Hematopoietic multipotent progenitor cell treated with erythropoietin and hydrocortisone succinate and interleukin-3 and kit ligand, for 17 days (in vitro differentiated cells): ENCODE measurements at regions not wholly inside any gene's neighbourhood (a gene's known extent, or its start where the extent isn't known, plus 50 kb on each side); places are given as distances from the start of the nearest gene placed in this dataset.
"Not testable (repeated sequence)": the region's sequence is repeated elsewhere in the genome, so short reads cannot be mapped to it uniquely, and the experiment has no call there.

Source experiments
- DNase-seq: peaks from one replicate; pipeline ENCODE4 v3.0.0-alpha.2; 2015; ENCODE audit warnings: low spot score

DNA sequence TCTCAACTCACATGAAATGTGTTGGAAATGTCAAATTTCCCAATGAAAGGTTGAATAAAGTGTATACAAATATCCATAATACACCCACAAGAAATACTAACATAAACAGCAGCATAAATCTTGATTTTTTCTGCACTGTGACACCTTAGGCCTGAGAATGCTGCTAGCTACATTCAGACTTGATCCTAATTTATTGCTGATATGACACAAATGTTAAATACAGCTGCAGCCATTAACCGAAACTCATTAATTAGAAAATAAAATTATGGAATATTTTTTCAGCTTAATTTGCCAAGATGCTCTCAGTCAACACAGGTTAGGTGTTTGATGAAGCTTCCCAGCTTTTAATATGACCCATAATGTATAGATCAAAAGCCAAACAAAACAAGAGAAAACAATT is 914.3 kb upstream of the C9orf72 start:
- DNase-seq: no peak

DNA sequence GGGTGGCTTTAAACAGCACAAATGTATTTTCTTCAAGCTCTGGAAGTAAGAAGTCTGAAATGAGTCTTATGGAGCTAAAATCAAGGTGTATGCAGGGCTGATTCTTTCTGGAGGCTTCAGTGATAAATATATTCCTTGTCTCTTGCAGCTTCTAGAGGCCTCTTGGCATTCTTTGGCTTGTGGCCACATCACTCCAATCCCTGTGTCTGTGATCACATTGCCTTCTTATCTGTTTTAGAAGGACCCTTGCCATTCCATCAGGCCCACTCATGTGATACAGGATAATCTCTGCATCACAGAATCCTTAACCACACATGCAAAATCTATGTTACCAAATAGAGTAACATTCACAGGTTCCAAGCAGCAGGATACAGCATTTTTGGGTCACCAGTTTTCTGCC is 917.8 kb upstream of the C9orf72 start:
- no peak for DNase-seq

DNA sequence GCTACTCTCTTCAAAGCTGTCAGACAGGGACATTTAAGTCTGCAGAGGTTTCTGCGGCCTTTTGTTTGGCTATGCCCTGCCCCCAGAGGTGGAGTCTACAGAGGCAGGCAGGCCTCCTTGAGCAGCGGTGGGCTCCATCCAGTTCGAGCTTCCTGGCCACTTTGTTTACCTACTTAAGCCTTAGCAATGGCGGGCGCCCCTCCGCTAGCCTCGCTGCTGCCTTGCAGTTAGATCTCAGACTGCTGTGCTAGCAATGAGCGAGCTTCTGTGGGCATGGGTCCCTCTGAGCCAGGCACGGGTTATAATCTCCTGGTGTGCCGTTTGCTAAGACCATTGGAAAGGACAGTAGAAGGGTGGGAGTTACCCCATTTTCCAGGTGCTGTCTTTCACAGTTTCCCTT is 924.9 kb upstream of the C9orf72 start:
- DNase-seq: not testable (repeated sequence)

DNA sequence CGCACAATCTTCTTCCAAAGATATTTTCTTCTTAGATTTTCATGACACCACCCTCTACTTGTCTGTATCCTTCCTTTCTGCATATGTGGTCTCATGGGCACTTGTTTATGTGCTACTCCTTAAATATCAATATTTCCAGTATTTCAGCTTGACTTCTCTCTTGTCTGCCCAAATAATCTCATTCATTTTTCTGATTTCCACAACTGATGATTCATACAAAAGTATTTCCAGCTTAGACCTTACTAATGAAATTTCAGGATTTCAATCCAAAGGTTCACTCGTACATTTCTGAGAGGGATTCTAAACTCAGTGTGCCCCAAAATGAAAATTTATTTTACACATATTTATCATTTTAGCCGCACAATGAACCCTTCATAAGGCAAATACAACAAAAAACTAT is 928.9 kb upstream of the C9orf72 start:
- DNase-seq: no peak

DNA sequence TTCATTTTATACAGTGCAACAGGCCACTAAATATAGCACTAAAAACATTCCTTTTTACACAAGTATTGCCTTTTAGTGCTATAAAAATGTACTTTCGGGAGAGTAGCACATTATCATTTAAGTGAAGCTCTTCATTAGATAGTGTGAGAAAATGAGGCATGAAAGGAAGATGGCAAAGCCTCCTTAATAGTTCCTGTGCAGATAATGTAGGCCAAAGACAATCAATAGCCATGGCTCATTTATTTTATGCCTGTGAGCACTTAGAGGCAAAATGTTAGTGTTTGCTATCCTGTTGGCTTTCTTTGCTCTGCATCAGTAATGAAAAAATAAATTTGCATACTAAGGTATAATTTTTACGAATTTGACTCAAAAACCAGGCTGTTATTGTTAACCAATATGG is 929.5 kb upstream of the C9orf72 start:
- DNase-seq: no peak

DNA sequence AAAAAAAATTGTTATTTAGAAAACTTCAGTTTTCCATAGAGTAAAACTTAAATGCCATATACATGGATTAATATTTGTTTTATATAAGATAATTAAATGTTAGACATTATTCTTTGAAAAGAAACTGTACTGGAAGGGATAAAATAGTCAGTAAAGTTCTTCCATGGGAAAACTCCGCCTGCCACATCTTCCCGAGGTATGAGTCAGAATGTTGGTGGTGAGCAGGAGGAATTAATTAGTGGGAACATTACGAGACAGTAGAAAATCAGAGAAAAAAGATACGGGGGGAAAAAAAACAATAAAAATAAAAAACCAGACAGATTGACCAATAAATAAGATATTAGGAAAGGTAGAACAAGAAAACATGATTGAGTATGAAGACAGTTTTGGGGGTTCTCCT is 930.3 kb upstream of the C9orf72 start:
- DNase-seq: no peak

DNA sequence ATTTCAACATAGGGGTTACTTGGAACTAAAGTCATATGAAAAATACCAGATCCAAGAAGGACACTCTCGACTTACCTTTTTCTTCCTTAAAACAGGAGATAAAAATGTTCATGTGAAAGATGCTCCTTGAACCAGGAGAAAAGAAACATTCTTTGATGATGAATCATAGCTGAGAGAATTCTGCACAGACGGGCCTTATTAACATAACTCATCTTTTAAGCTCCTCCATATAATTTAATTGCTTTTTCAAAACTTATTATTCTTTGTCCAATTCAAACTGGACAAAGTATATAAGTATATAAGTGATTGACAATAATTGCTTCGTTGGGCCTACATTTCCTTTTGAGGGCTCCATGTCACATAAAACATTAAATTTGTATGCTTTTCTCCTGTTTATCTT is 945.2 kb upstream of the C9orf72 start:
- DNase-seq: no peak

DNA sequence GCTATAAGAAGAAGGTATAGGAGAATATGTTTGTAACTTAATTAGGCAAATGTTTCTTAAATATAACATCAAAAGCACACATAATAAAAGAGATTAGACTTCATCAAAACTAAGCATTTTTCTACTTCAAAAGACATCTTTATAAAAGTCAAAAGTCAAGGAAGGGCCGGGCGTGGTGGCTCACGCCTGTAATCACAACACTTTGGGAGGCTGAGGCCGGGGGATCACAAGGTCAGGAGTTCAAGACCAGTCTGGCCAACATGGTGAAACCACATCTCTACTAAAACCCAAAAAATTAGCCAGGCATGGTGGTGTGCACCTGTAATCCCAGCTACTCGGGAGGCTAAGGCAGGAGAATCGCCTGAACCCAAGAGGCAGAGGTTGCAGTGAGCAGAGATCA is 951.0 kb upstream of the C9orf72 start:
- not testable (repeated sequence) for DNase-seq

DNA sequence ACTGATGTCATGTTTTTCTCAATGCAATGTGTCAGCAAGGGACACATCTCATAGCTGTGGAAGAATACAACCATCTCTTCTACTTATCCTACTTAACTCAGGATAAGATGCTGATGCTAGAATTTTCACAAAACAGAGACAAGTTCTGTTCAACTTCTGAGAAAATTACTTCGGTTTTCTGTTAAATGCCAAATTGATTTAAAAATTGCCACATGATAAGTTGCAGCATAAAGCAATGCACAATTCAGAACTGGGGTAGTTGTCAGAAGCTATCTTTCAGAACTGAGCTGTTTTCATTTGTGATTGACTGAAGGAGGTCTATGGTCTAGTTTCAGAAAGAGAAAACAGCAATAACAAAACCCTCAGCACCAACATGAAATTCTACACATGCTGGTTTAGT is 954.8 kb upstream of the C9orf72 start:
- no peak for DNase-seq

DNA sequence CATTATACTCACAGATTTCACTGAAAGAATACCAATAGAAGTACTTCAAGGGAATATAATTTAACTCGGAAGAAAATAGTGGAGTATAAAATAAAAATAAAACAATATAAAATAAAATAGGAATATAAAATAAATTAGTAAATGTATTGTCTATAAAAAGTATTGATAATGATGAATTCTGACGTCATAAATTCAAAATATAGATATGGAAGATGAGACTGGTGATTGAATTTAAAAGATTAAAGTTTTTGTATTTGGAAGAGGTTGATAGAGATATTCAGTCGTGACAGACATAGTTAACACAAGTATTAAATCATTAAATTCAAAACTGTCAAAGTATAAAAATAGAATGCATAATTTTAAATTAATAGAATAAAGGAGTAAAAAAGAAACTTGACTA is 964.9 kb upstream of the C9orf72 start:
- no peak for DNase-seq

DNA sequence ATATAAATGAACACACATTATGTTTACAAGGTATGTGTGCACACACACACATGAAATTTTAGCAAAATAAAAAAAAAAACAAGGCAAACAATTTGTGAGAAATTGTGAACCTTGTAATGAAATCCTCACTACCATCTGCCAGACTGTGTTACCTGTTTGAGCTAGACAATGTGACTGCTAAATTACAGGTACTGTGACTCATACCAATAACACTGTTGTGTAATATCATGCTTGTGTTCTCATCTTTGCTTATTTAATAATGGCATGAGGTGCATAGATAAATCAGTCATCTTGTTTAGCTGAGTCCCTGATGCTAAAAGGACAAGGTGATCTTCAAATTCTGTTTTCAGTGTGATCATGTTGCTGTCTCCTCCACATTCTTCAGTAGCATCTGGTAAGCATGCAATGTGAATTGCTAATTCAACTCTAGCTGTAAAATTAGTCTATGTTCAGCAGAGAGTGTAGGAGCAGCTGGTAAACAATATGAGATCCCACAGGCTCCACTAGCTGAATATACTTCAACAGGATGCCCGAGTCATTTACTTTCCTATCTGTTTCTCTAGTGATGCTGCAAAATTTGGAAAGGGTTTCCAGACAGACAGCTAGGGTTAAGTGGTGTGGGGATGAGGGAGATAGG is 966.3 kb upstream of the C9orf72 start:
- DNase-seq: no peak

DNA sequence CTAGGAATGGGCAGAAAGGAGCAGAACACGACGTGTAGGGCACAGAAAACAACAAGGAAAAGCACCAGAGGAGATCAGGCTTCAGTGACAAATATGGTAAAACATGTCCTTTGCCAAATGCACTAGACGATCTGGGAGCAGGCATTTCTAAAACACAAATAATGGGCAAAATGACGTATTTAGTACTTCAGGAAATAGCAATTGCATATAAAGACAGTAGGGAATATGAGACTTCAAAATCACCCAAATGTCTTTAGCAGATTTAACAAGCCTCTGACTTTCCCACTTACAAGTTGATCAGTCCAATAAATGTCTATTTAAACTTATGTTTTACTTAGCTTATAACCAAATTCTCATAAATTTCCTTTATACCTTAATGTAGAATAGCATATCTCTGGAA is 969.6 kb upstream of the C9orf72 start:
- no peak for DNase-seq

DNA sequence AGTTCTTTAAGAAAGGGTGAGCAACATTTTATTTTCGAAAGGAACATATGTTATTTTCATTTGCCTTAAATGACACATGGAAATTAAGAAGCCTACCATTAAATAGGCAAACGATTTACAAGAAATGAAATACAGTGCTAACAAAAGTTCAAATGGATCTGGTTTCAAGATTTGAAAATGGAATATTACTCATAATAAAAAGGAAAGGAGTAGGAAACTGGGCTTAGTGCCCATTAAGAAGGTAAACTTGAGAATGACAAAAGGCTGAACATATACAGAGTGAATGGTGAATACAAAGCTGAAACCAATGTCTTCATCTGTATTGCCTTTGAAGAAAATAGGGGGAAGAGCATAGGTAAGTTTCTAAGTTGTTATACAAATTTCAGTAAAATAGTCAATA is 974.2 kb upstream of the C9orf72 start:
- DNase-seq: no peak

DNA sequence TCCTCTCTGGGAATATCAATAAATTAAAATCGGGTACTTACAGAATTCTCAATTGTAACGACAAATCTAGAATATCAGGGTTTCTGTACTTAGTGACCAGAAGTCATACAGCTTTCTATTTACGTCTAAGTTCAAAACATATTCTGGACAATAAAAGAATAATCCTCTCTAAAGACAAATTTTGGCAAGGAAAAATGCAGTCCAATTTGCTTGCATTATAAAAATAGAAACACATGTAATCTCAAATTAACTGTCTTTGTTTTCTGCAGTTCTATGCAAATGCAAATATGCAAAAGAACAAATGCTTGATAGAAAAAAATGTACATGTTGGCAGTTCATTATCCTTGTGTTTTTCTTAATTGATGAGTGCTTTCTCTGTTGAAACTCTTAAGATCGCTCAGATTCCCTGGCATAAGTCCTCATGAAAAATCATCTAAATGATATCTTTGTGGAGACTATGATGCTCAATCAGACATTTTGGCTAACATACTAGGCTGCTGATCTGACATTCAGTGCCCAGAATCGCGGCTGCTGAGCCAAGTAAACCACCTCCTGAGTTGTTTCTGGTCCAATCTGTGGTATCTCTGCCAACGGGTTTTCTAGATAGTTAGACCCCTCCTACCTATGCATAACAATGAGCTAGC is 990.1 kb upstream of the C9orf72 start:
- no peak for DNase-seq

DNA sequence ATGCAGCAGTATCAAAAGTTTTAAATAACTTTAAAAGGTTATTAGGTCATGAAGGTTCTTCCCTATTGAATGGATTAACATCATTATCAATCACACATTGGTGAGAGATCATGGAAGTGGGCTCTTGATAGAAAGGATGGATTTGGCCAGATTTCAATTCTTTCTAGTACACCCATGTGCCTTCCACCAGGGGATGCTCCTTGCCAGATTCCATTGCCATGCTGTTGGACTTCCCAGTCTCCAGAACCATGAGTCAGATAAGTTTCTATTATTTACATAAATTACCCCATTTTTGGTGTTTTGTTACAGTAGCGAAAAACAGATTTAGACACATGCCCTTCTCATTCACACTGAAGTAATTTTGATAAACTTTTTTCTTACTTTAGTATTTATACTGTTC is 1010.6 kb upstream of the C9orf72 start:
- no peak for DNase-seq

DNA sequence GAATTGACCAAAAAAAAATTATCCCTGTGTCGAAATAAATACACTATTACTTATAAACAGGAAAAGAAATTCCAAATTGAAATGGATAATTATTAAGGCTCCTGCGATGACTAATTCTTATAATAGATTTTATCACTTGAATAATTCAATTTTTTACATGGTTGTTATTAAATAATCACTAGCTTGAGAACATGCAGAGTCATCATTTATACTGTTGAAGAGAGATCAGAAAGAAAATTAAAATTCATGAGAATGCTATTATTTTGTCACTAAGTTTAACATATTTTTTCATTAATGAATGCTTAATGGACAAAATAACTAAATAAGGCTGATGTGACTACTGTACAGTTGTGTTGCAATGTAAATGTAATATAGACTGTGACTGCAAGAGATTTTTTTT is 1011.3 kb upstream of the C9orf72 start:
- no peak for DNase-seq

DNA sequence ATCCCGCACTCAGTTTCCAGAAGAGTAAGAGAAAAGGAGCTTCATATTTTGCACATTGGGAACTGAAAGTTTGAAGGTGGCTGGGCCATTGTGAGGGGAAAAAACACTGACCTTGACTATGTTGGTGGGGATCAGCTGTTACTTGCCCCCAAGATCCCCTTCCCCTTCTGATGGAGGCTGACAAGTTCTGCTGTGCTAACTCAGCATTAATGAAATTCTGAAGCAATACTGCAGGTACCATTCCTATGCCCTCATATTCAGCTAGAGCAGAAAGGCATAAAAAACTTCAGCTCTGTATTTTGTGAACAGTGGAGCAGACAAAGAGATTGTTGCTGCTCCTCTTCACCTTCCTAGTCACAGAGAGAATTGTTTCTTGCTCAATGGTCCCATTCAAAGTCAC is 1013.8 kb upstream of the C9orf72 start:
- no peak for DNase-seq

DNA sequence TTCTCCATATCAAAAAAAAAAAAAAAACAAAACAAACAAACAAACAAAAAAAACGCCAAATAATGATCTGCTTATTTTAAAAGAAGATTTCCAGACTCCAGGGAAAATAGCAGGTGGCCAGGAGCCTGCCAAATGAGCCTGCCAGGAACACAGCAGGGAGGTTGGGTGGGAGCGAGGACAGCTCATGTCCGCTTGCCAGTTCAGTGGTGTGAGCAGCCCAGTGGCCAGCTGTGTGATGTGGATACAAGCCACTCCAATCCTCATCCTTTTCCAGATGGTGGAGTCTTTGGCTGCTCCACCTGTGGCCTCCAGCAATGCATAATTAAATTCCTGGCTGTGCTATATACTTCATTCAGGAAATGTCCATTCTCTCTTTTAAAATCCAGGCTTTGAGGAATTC is 1025.1 kb upstream of the C9orf72 start:
- no peak for DNase-seq

DNA sequence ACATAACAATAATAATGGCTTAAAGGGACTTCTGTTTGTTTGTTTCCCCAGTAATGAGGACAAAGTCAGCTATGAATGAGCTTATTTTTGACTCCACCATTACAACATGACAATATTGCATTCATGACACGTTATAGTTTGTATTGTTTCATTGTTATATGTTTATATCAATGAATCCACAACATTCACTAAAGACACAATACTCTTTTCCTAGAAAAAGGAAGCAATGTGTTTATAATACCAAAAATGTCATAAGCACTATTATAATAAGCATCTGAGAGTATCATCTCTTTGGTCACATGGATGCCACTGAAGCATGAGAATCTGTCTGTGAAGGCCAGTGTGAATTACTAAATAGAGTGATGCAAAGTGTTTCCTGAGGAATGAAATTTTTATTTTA is 1026.9 kb upstream of the C9orf72 start:
- no peak for DNase-seq

DNA sequence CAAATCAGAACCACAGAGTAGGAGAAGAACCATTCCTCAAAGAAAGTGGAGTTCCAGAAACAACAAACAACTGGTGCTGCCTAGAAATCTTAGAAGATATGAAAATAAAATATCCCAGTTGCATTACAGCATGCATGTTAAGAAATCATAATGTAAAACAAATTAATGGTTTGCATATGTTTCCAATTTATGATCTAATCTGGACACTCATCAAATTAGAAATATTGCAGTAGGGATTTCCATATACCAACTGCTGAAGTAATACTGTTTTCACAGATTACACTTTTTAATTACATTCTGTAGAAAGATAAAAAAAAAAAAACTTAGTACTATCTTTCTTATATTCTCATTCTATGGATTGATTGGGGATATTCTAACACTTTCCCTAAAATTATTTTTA is 1034.6 kb upstream of the C9orf72 start:
- DNase-seq: no peak

DNA sequence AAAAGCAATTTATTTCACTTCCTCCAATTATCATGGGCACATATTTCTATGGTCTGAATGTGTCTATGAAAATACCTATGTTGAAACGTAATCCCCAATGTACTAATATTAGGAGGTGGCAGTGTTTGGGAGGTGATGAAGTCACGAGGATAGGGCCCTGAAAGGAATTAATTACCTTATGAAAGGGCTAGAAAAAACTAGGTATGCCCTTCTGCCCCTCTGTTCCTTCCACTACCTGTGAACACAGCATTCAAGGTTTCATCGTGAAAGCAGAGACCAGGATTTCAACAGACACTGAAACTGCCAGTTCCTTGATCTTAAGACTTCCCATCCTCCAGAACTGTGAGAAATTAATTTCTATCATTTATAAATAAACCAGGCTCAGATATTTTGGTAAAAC is 1037.1 kb upstream of the C9orf72 start:
- no peak for DNase-seq

DNA sequence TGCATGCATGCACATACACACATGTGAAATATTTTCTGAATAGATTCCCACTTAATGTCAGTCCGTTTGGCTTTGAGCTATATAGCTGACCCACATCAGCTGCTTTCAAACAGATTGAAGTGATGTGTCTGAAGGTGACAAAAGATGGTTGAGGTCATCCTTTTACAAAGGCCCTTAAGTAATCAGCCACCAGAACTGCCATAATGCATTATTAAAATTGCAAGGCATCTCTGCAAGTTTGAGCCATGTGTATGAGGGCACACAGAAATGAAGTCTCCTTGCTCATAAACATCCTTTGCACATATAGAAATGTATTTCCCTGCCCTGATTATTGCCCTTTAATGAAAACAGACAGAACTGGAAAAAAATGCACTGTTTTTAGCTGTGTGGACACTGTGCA is 1043.0 kb upstream of the C9orf72 start:
- DNase-seq: no peak

DNA sequence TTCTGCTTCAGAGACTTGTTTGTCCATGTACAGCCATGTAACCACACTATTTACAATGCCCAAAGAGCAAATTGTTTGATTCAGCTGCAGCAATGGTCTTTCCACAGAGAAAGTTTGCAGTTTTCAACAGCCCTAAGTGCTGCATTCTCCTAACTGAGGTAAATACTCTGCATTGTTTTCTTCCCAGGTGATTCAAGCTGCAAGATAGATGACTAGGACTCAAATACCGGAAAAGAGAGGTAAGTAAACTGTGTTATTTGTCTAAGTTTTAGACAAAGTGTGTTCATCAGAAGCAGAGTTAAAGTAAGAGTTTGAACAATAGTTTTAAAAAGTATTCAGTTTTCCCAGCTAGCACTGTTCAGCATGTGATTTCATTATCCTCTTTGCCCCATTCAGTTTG is 1046.7 kb upstream of the C9orf72 start:
- no peak for DNase-seq

DNA sequence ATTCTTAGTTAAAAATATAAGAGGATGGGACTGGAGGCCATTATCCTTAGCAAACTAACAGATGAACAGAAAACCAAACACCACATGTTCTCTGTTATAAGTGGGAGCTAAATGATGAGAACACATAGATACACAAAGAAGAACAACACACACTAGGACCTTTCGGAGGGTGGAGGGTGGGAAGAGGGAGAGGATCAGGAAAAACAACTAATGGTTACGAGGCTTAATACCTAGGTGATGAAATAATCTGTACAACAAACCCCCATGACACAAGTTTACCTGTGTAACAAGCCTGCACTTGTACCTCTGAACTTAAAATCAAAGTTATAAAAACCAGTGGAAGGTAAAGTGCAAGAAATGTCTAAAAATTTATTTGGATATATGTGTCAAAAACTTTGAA is 1047.4 kb upstream of the C9orf72 start:
- DNase-seq: no peak
